Psoas muscle (tissue), 7 donors: ENCODE measurements at regions not wholly inside any gene's neighbourhood (a gene's known extent, or its start where the extent isn't known, plus 50 kb on each side); places are given as distances from the start of the nearest gene placed in this dataset.

Experiments used
- ATAC-seq, 4 donors: fragments of 200-7000 bp; cut with Tn5 transposase; one replicate each; pipeline ENCODE4 v1.9.1; 2020; ENCODE audit warnings: moderate library complexity in 3 of 4, mild to moderate bottlenecking in 2 of 4
- DNase-seq, 2 donors: peaks; one replicate each; pipeline ENCODE4 v3.0.0-alpha.2; 2020
- H3K27ac ChIP-seq: fragments of 200-600 bp; one replicate; pipeline ENCODE4 v1.8.0; 2022
- H3K27me3 ChIP-seq, 3 donors: fragments of 200-600 bp in 1 of 3; one replicate each; pipeline versions ENCODE4 v1.6.1 to v1.8.0; 2013 to 2022; ENCODE audit warnings: low read length in 2 of 3, mild to moderate bottlenecking in 2 of 3, moderate library complexity in 1 of 3; ENCODE audit not compliant: insufficient read depth in 3 of 3
- H3K36me3 ChIP-seq, 2 donors: fragments of 200-600 bp in 1 of 2; one replicate each; pipeline versions ENCODE4 v1.6.1 to v1.8.0; 2013 to 2022; ENCODE audit warnings: low read depth in 1 of 2, mild to moderate bottlenecking in 1 of 2, moderate library complexity in 1 of 2; ENCODE audit not compliant: insufficient read depth in 1 of 2
- H3K4me1 ChIP-seq: fragments of 200-600 bp; one replicate; pipeline ENCODE4 v1.8.0; 2022
- H3K4me3 ChIP-seq: fragments of 200-600 bp; one replicate; pipeline ENCODE4 v1.8.0; 2022; ENCODE audit warnings: mild to moderate bottlenecking
- H3K9me3 ChIP-seq: fragments of 200-600 bp; one replicate; pipeline ENCODE4 v1.8.0; 2022
- CTCF ChIP-seq: fragments of 200-600 bp; IDR thresholded peaks from one replicate; pipeline ENCODE4 v1.8.0; 2022; ENCODE audit warnings: antibody characterized with exemption
- WGBS, 3 donors: extraction: QIAGEN DNeasy Blood & Tissue Kit; methylation state at CpG; one replicate each; pipeline versions ENCODE4 v1.1.6 to v1.1.7; 2013; 5-methylcytosine and 5-hydroxymethylcytosine counted together
- intact Hi-C, 2 donors: fragments of 100-400 bp; cut with DNase I; formaldehyde crosslinking; loops; one replicate each; pipeline versions ENCODE4 v1.11.0 to v1.14.2; 2022
- donor health status: healthy with polysubstance abuse.
- donor health status: DM: no; HTN: no; CAD: no; lungs with moderate emphysema.
- donor health status: Bipolar disorder and iron deficiency.
- donor health status: healthy.
- donor health status: DM: yes; HTN: yes; CAD: no.
- donor health status: DM: no; HTN: no; CAD: no.
- donor health status: DM: yes; HTN: yes; CAD: no.

GRCh38 chr12:53810950-53811349 is 59.2 kb upstream of the CISTR start:
- 87 to 92% (median 92%) methylated on average over 1 of the region's 1 CpG for WGBS, 3 donors
- peaks cover 0 to 36% (median 4%) of the 10 kb centered on the region in 3 donors for H3K27me3 ChIP-seq
- intact Hi-C loops, result no loop called here
- DNase-seq (no peak), ATAC-seq (no peak)
- no peak for TF ChIP-seq CTCF
- no peak overlapping the region for H3K4me3 ChIP-seq
- H3K4me1 ChIP-seq, result no peaks in the 10 kb centered on the region
- H3K36me3 ChIP-seq, result no peaks in the 10 kb centered on the region
- H3K27ac ChIP-seq, result no peak overlapping the region
- H3K9me3 ChIP-seq, result no peaks in the 10 kb centered on the region

- no peak for TF ChIP-seq CTCF
- 52 to 64% (median 55%) methylated on average over 8 of the region's 8 CpGs for WGBS, 3 donors
- Histone ChIP-seq H3K9me3 (no peaks in the 10 kb centered on the region), H3K4me1 (no peaks in the 10 kb centered on the region), H3K36me3 (no peaks in the 10 kb centered on the region), H3K27ac (no peak overlapping the region), H3K27me3 (peaks cover 0 to 30% (median 5%) of the 10 kb centered on the region in 3 donors), H3K4me3 (no peak overlapping the region)
- intact Hi-C loops, result no loop called here
- DNase-seq (no peak), ATAC-seq (no peak)
Measured at GRCh38 chr12:53811606-53812005, 59.8 kb upstream of the CISTR start.

- intact Hi-C loops, result no loop called here
- ATAC-seq (no peak), DNase-seq (no peak)
- Histone ChIP-seq H3K27ac (no peak overlapping the region), H3K27me3 (peaks cover 6 to 38% (median 8%) of the 10 kb centered on the region in 3 donors), H3K9me3 (no peaks in the 10 kb centered on the region), H3K4me3 (no peak overlapping the region), H3K4me1 (no peaks in the 10 kb centered on the region), H3K36me3 (no peaks in the 10 kb centered on the region)
- no peak for TF ChIP-seq CTCF
- 72 to 79% (median 73%) methylated on average over 4 of the region's 4 CpGs for WGBS, 3 donors
Measured at GRCh38 chr12:53816360-53817020, 64.7 kb upstream of the CISTR start.

- H3K4me3 ChIP-seq, result no peak overlapping the region
- DNase-seq, result no peak
- H3K27me3 ChIP-seq, result peaks cover 6 to 36% (median 8%) of the 10 kb centered on the region in 3 donors
- no peak for TF ChIP-seq CTCF
- no peaks in the 10 kb centered on the region for H3K4me1 ChIP-seq
- H3K36me3 ChIP-seq, result no peaks in the 10 kb centered on the region
- no peak overlapping the region for H3K27ac ChIP-seq
- ATAC-seq, result no peak
- H3K9me3 ChIP-seq, result no peaks in the 10 kb centered on the region
- intact Hi-C loops, result no loop called here
Measured at GRCh38 chr12:53817021-53817389, 65.2 kb upstream of the CISTR start.
